Activated CD4-positive, CD25-positive, alpha-beta regulatory T cell (primary cell): ENCODE measurements at regions not wholly inside any gene's neighbourhood (a gene's known extent, or its start where the extent isn't known, plus 50 kb on each side); places are given as distances from the start of the nearest gene placed in this dataset.
"Not testable (repeated sequence)": the region's sequence is repeated elsewhere in the genome, so short reads cannot be mapped to it uniquely, and the experiment has no call there.

ENCODE experiments used
- DNase-seq, 4 experiments: peaks; one replicate each; lab custom pipeline; 2025; lab: John Stamatoyannopoulos, UW

- no peak for DNase-seq
Observed at GRCh38 chrX:128961290-128961689, 562.0 kb downstream of the SMARCA1 start.

- not testable (repeated sequence) for DNase-seq
Observed at GRCh38 chrX:128954697-128955096, 568.6 kb downstream of the SMARCA1 start.

- DNase-seq: no peak
Observed at GRCh38 chrX:128931071-128931470, 592.2 kb downstream of the SMARCA1 start.

- DNase-seq: no peak
Observed at GRCh38 chrX:128929271-128930057, 593.8 kb downstream of the SMARCA1 start.

GRCh38 chrX:128928636-128929035, 594.7 kb downstream of the SMARCA1 start:
- no peak for DNase-seq

- no peak for DNase-seq
Observed at GRCh38 chrX:128927363-128927762, 595.9 kb downstream of the SMARCA1 start.

- no peak for DNase-seq
Observed at GRCh38 chrX:128906753-128907152, 616.5 kb downstream of the SMARCA1 start.

- no peak for DNase-seq
Observed at GRCh38 chrX:128901018-128901417, 622.3 kb downstream of the SMARCA1 start.

GRCh38 chrX:128897621-128898020, 625.7 kb downstream of the SMARCA1 start:
- DNase-seq: no peak

GRCh38 chrX:128891554-128891953, 631.7 kb downstream of the SMARCA1 start:
- no peak for DNase-seq

GRCh38 chrX:128884430-128884829, 638.9 kb downstream of the SMARCA1 start:
- DNase-seq: no peak

- DNase-seq: no peak
Observed at GRCh38 chrX:128883650-128884049, 639.6 kb downstream of the SMARCA1 start.

- no peak for DNase-seq
Observed at GRCh38 chrX:128870361-128870760, 652.9 kb downstream of the SMARCA1 start.

GRCh38 chrX:128862557-128862956, 660.7 kb downstream of the SMARCA1 start:
- no peak for DNase-seq

GRCh38 chrX:128848374-128848773, 674.9 kb downstream of the SMARCA1 start:
- no peak for DNase-seq

GRCh38 chrX:128846385-128846784, 676.9 kb downstream of the SMARCA1 start:
- no peak for DNase-seq

- no peak for DNase-seq
Observed at GRCh38 chrX:128818690-128819089, 704.6 kb downstream of the SMARCA1 start.

- DNase-seq: no peak
Observed at GRCh38 chrX:128816919-128817318, 706.4 kb downstream of the SMARCA1 start.

- DNase-seq: no peak
Observed at GRCh38 chrX:128807367-128807766, 715.9 kb downstream of the SMARCA1 start.

- DNase-seq: no peak
Observed at GRCh38 chrX:128805236-128805635, 718.1 kb downstream of the SMARCA1 start.

- DNase-seq: no peak
Observed at GRCh38 chrX:128804828-128805227, 718.5 kb downstream of the SMARCA1 start.

- DNase-seq: no peak
Observed at GRCh38 chrX:128800138-128800537, 723.2 kb downstream of the SMARCA1 start.

- not testable (repeated sequence) for DNase-seq
Observed at GRCh38 chrX:128783139-128783538, 730.9 kb upstream of the ACTRT1 start.

GRCh38 chrX:128781506-128781905, 729.3 kb upstream of the ACTRT1 start:
- no peak for DNase-seq
